ENCODE measurements at regions not wholly inside any gene's neighbourhood (a gene's known extent, or its start where the extent isn't known, plus 50 kb on each side); places are given as distances from the start of the nearest gene placed in this dataset.

DNA sequence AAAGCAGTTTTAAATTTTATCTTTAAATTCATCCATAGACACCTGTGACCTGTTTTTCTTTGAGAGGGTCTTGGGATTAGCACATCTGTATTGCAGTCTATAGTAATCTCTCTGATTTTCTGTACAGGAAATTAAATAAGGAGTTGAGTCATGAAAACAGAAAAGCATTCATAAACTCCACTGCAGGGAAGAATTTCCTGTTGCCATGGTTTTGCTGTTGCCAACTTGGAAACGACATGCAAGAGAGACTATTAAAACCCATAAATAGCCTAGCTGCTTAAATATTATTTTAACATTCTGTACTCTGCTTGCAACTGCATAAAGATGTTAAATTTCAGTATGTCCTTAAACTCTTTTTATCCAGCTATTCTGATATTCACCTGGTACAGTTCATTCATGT is 281.0 kb upstream of the RGS6 start:
- TF ChIP-seq POLR2AphosphoS5 (IDR thresholded peaks at IDR 0.05; ENCODE audit: low read depth, low read length) = no peak
- TF ChIP-seq, protein P1, sequence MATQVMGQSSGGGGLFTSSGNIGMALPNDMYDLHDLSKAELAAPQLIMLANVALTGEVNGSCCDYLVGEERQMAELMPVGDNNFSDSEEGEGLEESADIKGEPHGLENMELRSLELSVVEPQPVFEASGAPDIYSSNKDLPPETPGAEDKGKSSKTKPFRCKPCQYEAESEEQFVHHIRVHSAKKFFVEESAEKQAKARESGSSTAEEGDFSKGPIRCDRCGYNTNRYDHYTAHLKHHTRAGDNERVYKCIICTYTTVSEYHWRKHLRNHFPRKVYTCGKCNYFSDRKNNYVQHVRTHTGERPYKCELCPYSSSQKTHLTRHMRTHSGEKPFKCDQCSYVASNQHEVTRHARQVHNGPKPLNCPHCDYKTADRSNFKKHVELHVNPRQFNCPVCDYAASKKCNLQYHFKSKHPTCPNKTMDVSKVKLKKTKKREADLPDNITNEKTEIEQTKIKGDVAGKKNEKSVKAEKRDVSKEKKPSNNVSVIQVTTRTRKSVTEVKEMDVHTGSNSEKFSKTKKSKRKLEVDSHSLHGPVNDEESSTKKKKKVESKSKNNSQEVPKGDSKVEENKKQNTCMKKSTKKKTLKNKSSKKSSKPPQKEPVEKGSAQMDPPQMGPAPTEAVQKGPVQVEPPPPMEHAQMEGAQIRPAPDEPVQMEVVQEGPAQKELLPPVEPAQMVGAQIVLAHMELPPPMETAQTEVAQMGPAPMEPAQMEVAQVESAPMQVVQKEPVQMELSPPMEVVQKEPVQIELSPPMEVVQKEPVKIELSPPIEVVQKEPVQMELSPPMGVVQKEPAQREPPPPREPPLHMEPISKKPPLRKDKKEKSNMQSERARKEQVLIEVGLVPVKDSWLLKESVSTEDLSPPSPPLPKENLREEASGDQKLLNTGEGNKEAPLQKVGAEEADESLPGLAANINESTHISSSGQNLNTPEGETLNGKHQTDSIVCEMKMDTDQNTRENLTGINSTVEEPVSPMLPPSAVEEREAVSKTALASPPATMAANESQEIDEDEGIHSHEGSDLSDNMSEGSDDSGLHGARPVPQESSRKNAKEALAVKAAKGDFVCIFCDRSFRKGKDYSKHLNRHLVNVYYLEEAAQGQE (IDR thresholded peaks at IDR 0.05; ENCODE audit: insufficient read depth in 1 of 2, low read depth in 2 of 2, low read length in 2 of 2) = no peak

GRCh38 chr14:71652368-71652767 is 279.9 kb upstream of the RGS6 start:
- TF ChIP-seq FOXP2 (optimal IDR thresholded peaks at IDR 0.05; ENCODE audit: borderline replicate concordance, extremely low read depth, extremely low read length, insufficient read depth) (no peak), POLR2AphosphoS5 (IDR thresholded peaks at IDR 0.05; ENCODE audit: low read depth, low read length) (no peak), TAF1 (IDR thresholded peaks at IDR 0.05; ENCODE audit: borderline replicate concordance, insufficient read depth, low read length) (no peak), SIN3A (IDR thresholded peaks at IDR 0.05; ENCODE audit: borderline replicate concordance, insufficient read depth, low read length) (no peak)
- TF ChIP-seq, protein P1 (IDR thresholded peaks at IDR 0.05; ENCODE audit: insufficient read depth in 1 of 2, low read depth in 2 of 2, low read length in 2 of 2) = no peak

- TF ChIP-seq, protein P1 (IDR thresholded peaks at IDR 0.05; ENCODE audit: insufficient read depth in 1 of 2, low read depth in 2 of 2, low read length in 2 of 2) = no peak
- TF ChIP-seq TAF1 (IDR thresholded peaks at IDR 0.05; ENCODE audit: borderline replicate concordance, insufficient read depth, low read length) (no peak), POLR2AphosphoS5 (IDR thresholded peaks at IDR 0.05; ENCODE audit: low read depth, low read length) (no peak)
These were observed 277.4 kb upstream of the RGS6 start for GRCh38 chr14:71654810-71655209.

DNA sequence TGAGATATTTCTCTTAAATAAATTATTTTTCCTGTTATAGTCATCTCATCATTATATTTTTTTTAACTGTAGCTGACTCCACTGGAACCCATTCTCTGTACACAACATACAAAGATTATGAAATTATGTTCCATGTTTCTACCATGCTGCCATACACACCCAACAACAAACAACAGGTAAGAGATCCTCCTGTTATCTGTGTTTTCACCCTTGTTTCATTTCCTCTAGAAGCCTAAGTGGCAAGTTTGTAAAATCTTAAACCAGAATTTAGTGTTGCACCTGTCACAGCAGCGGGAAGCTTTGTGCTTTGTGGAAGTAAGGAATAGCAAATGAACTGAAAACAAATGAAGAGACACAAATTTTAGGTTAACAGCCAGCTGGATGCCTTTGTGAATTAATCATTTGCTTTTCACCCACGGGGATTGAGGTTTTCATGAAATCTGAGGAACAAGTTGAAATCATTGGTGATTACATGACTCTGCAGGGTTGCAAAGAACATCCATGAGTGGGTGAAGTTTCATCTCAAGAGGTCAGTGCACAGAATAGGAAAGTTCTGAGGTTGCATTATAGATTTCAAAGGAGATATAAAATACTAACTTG is 273.9 kb upstream of the RGS6 start:
- TF ChIP-seq POLR2AphosphoS5 (IDR thresholded peaks at IDR 0.05; ENCODE audit: low read depth, low read length) (no peak), TAF1 (IDR thresholded peaks at IDR 0.05; ENCODE audit: borderline replicate concordance, insufficient read depth, low read length) (no peak), SIN3A (IDR thresholded peaks at IDR 0.05; ENCODE audit: borderline replicate concordance, insufficient read depth, low read length) (no peak), FOXP2 (optimal IDR thresholded peaks at IDR 0.05; ENCODE audit: borderline replicate concordance, extremely low read depth, extremely low read length, insufficient read depth) (no peak)
- TF ChIP-seq, protein P1 (IDR thresholded peaks at IDR 0.05; ENCODE audit: insufficient read depth in 1 of 2, low read depth in 2 of 2, low read length in 2 of 2) = no peak

DNA sequence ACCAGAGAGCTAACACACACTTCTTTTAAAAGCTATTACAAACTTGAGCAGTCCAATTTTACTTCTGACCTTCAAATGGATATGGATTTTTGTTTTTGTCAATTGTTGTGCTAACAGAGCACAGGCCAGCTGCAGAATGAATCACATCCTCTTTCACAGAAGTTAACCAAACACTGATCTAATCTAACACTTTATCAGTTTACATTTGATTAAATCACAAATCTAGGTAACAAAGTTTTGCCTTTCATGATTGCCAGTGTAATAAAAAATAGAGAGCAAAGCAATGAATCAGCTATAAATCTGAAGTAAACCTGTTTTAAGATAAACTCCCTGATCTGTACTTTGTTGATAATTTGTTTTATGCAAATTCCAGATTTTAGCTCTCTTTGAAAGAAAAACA is 273.1 kb upstream of the RGS6 start:
- TF ChIP-seq TAF1 (IDR thresholded peaks at IDR 0.05; ENCODE audit: borderline replicate concordance, insufficient read depth, low read length) = no peak
- TF ChIP-seq FOXP2 (optimal IDR thresholded peaks at IDR 0.05; ENCODE audit: borderline replicate concordance, extremely low read depth, extremely low read length, insufficient read depth) = no peak
- no peak for TF ChIP-seq POLR2AphosphoS5 (IDR thresholded peaks at IDR 0.05; ENCODE audit: low read depth, low read length)
- TF ChIP-seq, protein P1 (IDR thresholded peaks at IDR 0.05; ENCODE audit: insufficient read depth in 1 of 2, low read depth in 2 of 2, low read length in 2 of 2) = no peak
- no peak for TF ChIP-seq SIN3A (IDR thresholded peaks at IDR 0.05; ENCODE audit: borderline replicate concordance, insufficient read depth, low read length)
